ENCODE measurements at regions not wholly inside any gene's neighbourhood (a gene's known extent, or its start where the extent isn't known, plus 50 kb on each side); places are given as distances from the start of the nearest gene placed in this dataset.

GRCh38 chr6:133033263-133033662, 207.9 kb upstream of the EYA4 start:
- H3K4ac ChIP-seq (ENCODE audit: low read depth, low read length) = no peak overlapping the region
- H3K23me2 ChIP-seq (ENCODE audit: insufficient read length, low read depth, low read length, poor library complexity, severe bottlenecking) = no peaks in the 10 kb centered on the region
- TF ChIP-seq, protein P1, sequence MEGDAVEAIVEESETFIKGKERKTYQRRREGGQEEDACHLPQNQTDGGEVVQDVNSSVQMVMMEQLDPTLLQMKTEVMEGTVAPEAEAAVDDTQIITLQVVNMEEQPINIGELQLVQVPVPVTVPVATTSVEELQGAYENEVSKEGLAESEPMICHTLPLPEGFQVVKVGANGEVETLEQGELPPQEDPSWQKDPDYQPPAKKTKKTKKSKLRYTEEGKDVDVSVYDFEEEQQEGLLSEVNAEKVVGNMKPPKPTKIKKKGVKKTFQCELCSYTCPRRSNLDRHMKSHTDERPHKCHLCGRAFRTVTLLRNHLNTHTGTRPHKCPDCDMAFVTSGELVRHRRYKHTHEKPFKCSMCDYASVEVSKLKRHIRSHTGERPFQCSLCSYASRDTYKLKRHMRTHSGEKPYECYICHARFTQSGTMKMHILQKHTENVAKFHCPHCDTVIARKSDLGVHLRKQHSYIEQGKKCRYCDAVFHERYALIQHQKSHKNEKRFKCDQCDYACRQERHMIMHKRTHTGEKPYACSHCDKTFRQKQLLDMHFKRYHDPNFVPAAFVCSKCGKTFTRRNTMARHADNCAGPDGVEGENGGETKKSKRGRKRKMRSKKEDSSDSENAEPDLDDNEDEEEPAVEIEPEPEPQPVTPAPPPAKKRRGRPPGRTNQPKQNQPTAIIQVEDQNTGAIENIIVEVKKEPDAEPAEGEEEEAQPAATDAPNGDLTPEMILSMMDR (conservative IDR thresholded peaks at IDR 0.05) = no peak
- H3K79me1 ChIP-seq (ENCODE audit: insufficient read depth, low read depth, low read length, poor library complexity, severe bottlenecking) = no peaks in the 10 kb centered on the region
- H2BK20ac ChIP-seq (ENCODE audit: low read depth, low read length, poor library complexity, severe bottlenecking) = no peak overlapping the region
- H3K4me1 ChIP-seq (ENCODE audit: insufficient read depth, low read length) = no peaks in the 10 kb centered on the region
- no peaks in the 10 kb centered on the region for H3K27me3 ChIP-seq (ENCODE audit: insufficient read depth, low read length)
- no peak overlapping the region for H2BK5ac ChIP-seq (ENCODE audit: insufficient read length, low read length)
- no peak overlapping the region for H4K8ac ChIP-seq (replicated peaks; ENCODE audit: insufficient read length, low read depth, low read length)
- H3K27ac ChIP-seq (ENCODE audit: insufficient read length, low read depth, low read length) = no peak overlapping the region
- H3K9ac ChIP-seq (ENCODE audit: extremely low read depth, insufficient read length, low read length) = no peak overlapping the region
- no peak overlapping the region for H2BK15ac ChIP-seq (ENCODE audit: low read depth, low read length)
- no peaks in the 10 kb centered on the region for H4K20me1 ChIP-seq (ENCODE audit: control insufficient read depth, insufficient read depth, insufficient read length)
- no peak overlapping the region for H3K14ac ChIP-seq (ENCODE audit: insufficient read depth, low read length)
- H3K18ac ChIP-seq (ENCODE audit: insufficient read length, low read depth, low read length) = no peak overlapping the region
- H3K4me1 Mint-ChIP-seq = no peaks in the 10 kb centered on the region
- no peaks in the 10 kb centered on the region for H3K36me3 Mint-ChIP-seq (ENCODE audit: insufficient read depth in 1 of 3, low read depth in 3 of 3)
- no peak overlapping the region for H2BK120ac ChIP-seq (ENCODE audit: low read depth, low read length, poor library complexity, severe bottlenecking)
- H3K4me2 ChIP-seq (ENCODE audit: insufficient read depth, insufficient read length, low read length) = no peak overlapping the region
- H3K23ac ChIP-seq (ENCODE audit: insufficient read length, low read depth, low read length) = no peak overlapping the region
- no peak overlapping the region for H4K5ac ChIP-seq (ENCODE audit: insufficient read length, low read depth, low read length)
- no peak overlapping the region for H3K4me3 Mint-ChIP-seq
- no peak overlapping the region for H3T11ph ChIP-seq (ENCODE audit: low read length)
- H3K79me2 ChIP-seq (ENCODE audit: insufficient read depth, low read length) = no peaks in the 10 kb centered on the region
- H3K27ac Mint-ChIP-seq = no peak overlapping the region
- no peak overlapping the region for H2AK5ac ChIP-seq (ENCODE audit: insufficient read length, low read length)
- H2BK12ac ChIP-seq (ENCODE audit: insufficient read length, low read depth, low read length) = no peak overlapping the region
- no peaks in the 10 kb centered on the region for H3K9me3 ChIP-seq (ENCODE audit: control insufficient read depth, low read depth, low read length)
- H4K91ac ChIP-seq (ENCODE audit: insufficient read length, low read depth, low read length) = no peak overlapping the region
- H3K9me3 Mint-ChIP-seq = no peaks in the 10 kb centered on the region
- H3K27me3 Mint-ChIP-seq (ENCODE audit: low read depth) = no peaks in the 10 kb centered on the region
- no peak overlapping the region for H3K56ac ChIP-seq (ENCODE audit: insufficient read length, low read depth, low read length)
- no CpG with 5 or more reads among the region's 4 CpGs for WGBS (ENCODE audit: extremely low coverage, insufficient read length, low lambda C conversion rate)
- H2AFZ ChIP-seq (ENCODE audit: low read length) = no peak overlapping the region
- no peak for DNase-seq
